H1 (cell line): ENCODE measurements at regions not wholly inside any gene's neighbourhood (a gene's known extent, or its start where the extent isn't known, plus 50 kb on each side); places are given as distances from the start of the nearest gene placed in this dataset.

ENCODE experiments used
- EGR1 ChIP-seq: IDR thresholded peaks from 2 replicates; pipeline ENCODE4 v1.6.1; 2011; ENCODE audit warnings: low read depth, low read length, borderline replicate concordance
- NRF1 ChIP-seq: IDR thresholded peaks from 2 replicates; pipeline ENCODE4 v1.6.1; 2011; ENCODE audit warnings: mild to moderate bottlenecking, low read depth, low read length, improper control_type of control experiment
- YY1 ChIP-seq: IDR thresholded peaks from 2 replicates; pipeline ENCODE4 v1.6.1; 2011; ENCODE audit warnings: low read depth, mild to moderate bottlenecking, low read length

DNA sequence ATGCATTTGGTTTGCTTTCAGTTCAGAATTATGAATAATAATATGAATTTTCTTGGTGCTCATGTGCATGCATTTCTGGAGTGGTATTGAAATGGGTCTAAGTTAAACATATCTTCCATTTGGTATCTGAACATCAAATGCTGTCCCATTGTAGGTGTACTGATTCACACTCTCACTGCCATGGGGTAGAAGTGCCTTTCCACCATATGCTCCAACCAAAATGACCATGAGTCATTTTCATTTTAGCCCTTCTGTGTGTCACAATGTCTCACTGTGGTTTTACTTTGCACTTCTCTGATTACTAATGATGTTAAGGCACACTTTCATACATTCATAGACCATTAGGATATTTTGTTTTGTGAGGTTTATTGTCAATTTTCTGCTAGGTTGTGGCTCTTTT, 211.9 kb downstream of the HAO1 start (continued):
- no peak for TF ChIP-seq YY1
- TF ChIP-seq NRF1, result no peak
- no peak for TF ChIP-seq EGR1
